K562 (cell line): ENCODE measurements at regions not wholly inside any gene's neighbourhood (a gene's known extent, or its start where the extent isn't known, plus 50 kb on each side); places are given as distances from the start of the nearest gene placed in this dataset.

Experiments used
- ATAC-seq: fragments of 200-7000 bp; cut with Tn5 transposase; 3 replicates; pipeline ENCODE4 v1.9.1; 2020; ENCODE audit warnings: moderate library complexity
- BruUV-seq: library from RNA; stranded (reverse); fragments of 400-500 nt; replicated peaks from 2 replicates; lab custom pipeline; 2021; lab: Mats Ljungman, UMichigan
- CTCF ChIA-PET: fragments of 300-600 bp; formaldehyde crosslinking; extraction: SDS; loops from one replicate; lab custom pipeline; 2021; ENCODE audit warnings: low intra/inter-chr PET ratio; lab: Yijun Ruan, JAX
- POLR2A ChIA-PET: fragments of 300-600, 350-650 bp; sonication (Branson Sonifier 250); formaldehyde crosslinking; extraction: SDS; loops from one replicate; lab custom pipeline; 2021; ENCODE audit warnings: antibody characterized with exemption, inconsistent platforms; lab: Yijun Ruan, JAX
- DNase-seq, 4 experiments: peaks; one replicate each; pipeline versions ENCODE4 v3.0.0 to v3.0.0-alpha.2; 2011 to 2018; ENCODE audit warnings: low spot score in 3 of 4, mixed read lengths in 3 of 4; ENCODE audit errors: extremely low read depth in 1 of 4
- FAIRE-seq: peaks from 2 replicates; lab custom pipeline; 2011; peaks lifted over from hg19 to GRCh38; lab: Jason Lieb, UNC
- H2AFZ ChIP-seq: 2 replicates; pipeline ENCODE4 v1.6.0; 2011; ENCODE audit warnings: low read depth, low read length, control low read depth, inconsistent platforms
- H3K27ac ChIP-seq: fragments of 200-600 bp; 3 replicates; pipeline ENCODE4 v1.8.0; 2011; ENCODE audit warnings: low read depth, mild to moderate bottlenecking, control low read depth, inconsistent platforms, low read length, moderate library complexity, mixed read lengths; ENCODE audit errors: extremely low read depth
- H3K27me3 ChIP-seq, 2 experiments: fragments of 300-600 bp in 1 of 2; 2 replicates in 1 of 2; 3 replicates in 1 of 2; pipeline versions ENCODE4 v1.6.0 to v1.8.0; 2011; ENCODE audit warnings: inconsistent platforms in 2 of 2, low read length in 2 of 2, mild to moderate bottlenecking in 1 of 2, mixed read lengths in 1 of 2, moderate library complexity in 1 of 2; ENCODE audit not compliant: control insufficient read depth in 2 of 2, insufficient read depth in 2 of 2
- H3K36me3 ChIP-seq: fragments of 300-600 bp; 3 replicates; pipeline ENCODE4 v1.8.0; 2011; ENCODE audit warnings: mild to moderate bottlenecking, low read length, inconsistent platforms; ENCODE audit not compliant: control insufficient read depth, insufficient read depth
- H3K4me1 ChIP-seq, 2 experiments: fragments of 200-600 bp in 1 of 2; replicated peaks in 1 of 2; 2 replicates in 1 of 2; 3 replicates in 1 of 2; pipeline versions ENCODE4 v1.5.1 to v1.8.0; 2011; ENCODE audit warnings: inconsistent platforms in 2 of 2, low read length in 2 of 2, mild to moderate bottlenecking in 1 of 2, mixed read lengths in 1 of 2, moderate library complexity in 1 of 2; ENCODE audit not compliant: control insufficient read depth in 2 of 2, insufficient read depth in 2 of 2
- H3K4me2 ChIP-seq: 2 replicates; pipeline ENCODE4 v1.6.1; 2011; ENCODE audit warnings: low read length, control low read depth, inconsistent platforms, mixed read lengths; ENCODE audit not compliant: insufficient read depth
- H3K4me3 ChIP-seq: fragments of 200-600 bp; sonication (generic), shearing (Covaris generic); 2 replicates; pipeline ENCODE4 v1.5.1; 2016; ENCODE audit warnings: control low read depth, inconsistent platforms
- H3K79me2 ChIP-seq: fragments of 200-600 bp; 3 replicates; pipeline ENCODE4 v1.8.0; 2011; ENCODE audit warnings: low read length, inconsistent platforms; ENCODE audit not compliant: control insufficient read depth, insufficient read depth
- H3K9ac ChIP-seq, 2 experiments: 2 replicates each; pipeline versions ENCODE4 v1.6.0 to v1.6.1; 2011; ENCODE audit warnings: low read depth in 2 of 2, low read length in 2 of 2, control low read depth in 1 of 2, inconsistent platforms in 1 of 2, mild to moderate bottlenecking in 1 of 2, mixed read lengths in 1 of 2; ENCODE audit not compliant: insufficient read depth in 1 of 2
- H3K9me1 ChIP-seq: one replicate; pipeline ENCODE4 v1.6.0; 2011; ENCODE audit warnings: inconsistent platforms, mild to moderate bottlenecking, low read length, moderate library complexity; ENCODE audit not compliant: control insufficient read depth, insufficient read depth
- H3K9me3 ChIP-seq: replicated peaks from 2 replicates; pipeline ENCODE4 v1.5.1; 2011; ENCODE audit warnings: low read depth, low read length, inconsistent platforms; ENCODE audit not compliant: control insufficient read depth, insufficient read depth
- H4K20me1 ChIP-seq: replicated peaks from 2 replicates; pipeline ENCODE4 v1.6.1; 2011; ENCODE audit warnings: low read length, inconsistent platforms, mixed read lengths; ENCODE audit not compliant: control insufficient read depth, insufficient read depth
- ATF7 ChIP-seq: fragments of 450-650 bp; IDR thresholded peaks from 2 replicates; pipeline ENCODE4 v1.7.1; 2014; ENCODE audit warnings: mild to moderate bottlenecking, moderate library complexity
- C11orf30 ChIP-seq: fragments of 450-650 bp; IDR thresholded peaks from 2 replicates; pipeline ENCODE4 v1.6.1; 2016; ENCODE audit warnings: low read depth, mild to moderate bottlenecking
- E2F6 ChIP-seq, 2 experiments: IDR thresholded peaks; 2 replicates each; pipeline ENCODE4 v1.6.1; 2011; ENCODE audit warnings: borderline replicate concordance in 1 of 2, control low read depth in 1 of 2, low read depth in 1 of 2, low read length in 1 of 2, mild to moderate bottlenecking in 1 of 2, mixed read lengths in 1 of 2, moderate library complexity in 1 of 2; ENCODE audit not compliant: insufficient read depth in 1 of 2, insufficient read length in 1 of 2, poor library complexity in 1 of 2, severe bottlenecking in 1 of 2; ENCODE audit errors: extremely low read depth in 1 of 2
- EHMT2 ChIP-seq: fragments of 450-650 bp; IDR thresholded peaks from 2 replicates; pipeline ENCODE4 v1.6.1; 2018; ENCODE audit warnings: antibody characterized with exemption
- ZNF133 ChIP-seq: fragments of 250-450 bp; sonication (Bioruptor Pico); IDR thresholded peaks from 2 replicates; pipeline ENCODE4 v1.4.0; 2020; ENCODE audit warnings: mild to moderate bottlenecking
- WGBS: fragments of 100-300 bp; shearing (Covaris generic); methylation state at CpG from one replicate; pipeline ENCODE4 v1.1.6; 2016; ENCODE audit warnings: low coverage, mixed read lengths; ENCODE audit not compliant: insufficient coverage; ENCODE audit errors: missing lambda C conversion rate; 5-methylcytosine and 5-hydroxymethylcytosine counted together
- in situ Hi-C: fragments of 300-500 bp; cut with MboI; formaldehyde crosslinking; loops from 4 replicates; pipeline ENCODE4 v1.15.0; 2018; ENCODE audit warnings: inconsistent platforms, mixed read lengths
- intact Hi-C: fragments of 100-400 bp; cut with micrococcal nuclease; formaldehyde crosslinking; loops from 2 replicates; pipeline ENCODE4 v1.14.2; 2022

GRCh38 chr13:47837104-47837880 is 163.8 kb downstream of the SUCLA2 start:
- no peak overlapping the region for H3K9ac ChIP-seq
- no peaks in the 10 kb centered on the region for H3K4me1 ChIP-seq
- no peak overlapping the region for H3K27ac ChIP-seq
- H3K9me1 ChIP-seq: no peaks in the 10 kb centered on the region
- H3K27me3 ChIP-seq: no peaks in the 10 kb centered on the region
- H4K20me1 ChIP-seq: no peaks in the 10 kb centered on the region
- intact Hi-C loops: no loop called here
- no peak for FAIRE-seq
- no peak overlapping the region for H3K4me3 ChIP-seq
- POLR2A ChIA-PET: no interaction called here
- no peak for ATAC-seq
- in situ Hi-C loops: no loop called here
- H3K36me3 ChIP-seq: no peaks in the 10 kb centered on the region
- no peak overlapping the region for H2AFZ ChIP-seq
- no peaks in the 10 kb centered on the region for H3K79me2 ChIP-seq
- no peak overlapping the region for H3K4me2 ChIP-seq
- BruUV-seq: no TSS peak
- CTCF ChIA-PET: no interaction called here
- TF ChIP-seq EHMT2 (no peak), ZNF133 (CRISPR knock-in tag) (no peak), C11orf30 (no peak), E2F6 (IDR thresholded peaks at IDR 0.05; ENCODE audit: borderline replicate concordance in 1 of 2, extremely low read depth in 1 of 2, insufficient read depth in 1 of 2, insufficient read length in 1 of 2, low read depth in 1 of 2, low read length in 1 of 2, poor library complexity in 1 of 2, severe bottlenecking in 1 of 2) (no peak), ATF7 (no peak)
- no peak for DNase-seq
- no peaks in the 10 kb centered on the region for H3K9me3 ChIP-seq
- WGBS: 3% methylated on average over 5 of the region's 5 CpGs
